LNCaP clone FGC (cell line): ENCODE measurements at regions not wholly inside any gene's neighbourhood (a gene's known extent, or its start where the extent isn't known, plus 50 kb on each side); places are given as distances from the start of the nearest gene placed in this dataset.
"Not testable (repeated sequence)": the region's sequence is repeated elsewhere in the genome, so short reads cannot be mapped to it uniquely, and the experiment has no call there.

ENCODE experiments used
- DNase-seq: peaks from one replicate; pipeline ENCODE4 v3.0.0-alpha.2; 2011; ENCODE audit warnings: low read depth
- H3K4me3 ChIP-seq: 2 replicates; pipeline ENCODE4 v1.5.1; 2011; ENCODE audit warnings: mild to moderate bottlenecking, low read depth, low read length, control low read depth
- CTCF ChIP-seq: IDR thresholded peaks from 2 replicates; pipeline ENCODE4 v1.5.1; 2012; ENCODE audit warnings: mild to moderate bottlenecking; ENCODE audit not compliant: control insufficient read depth, insufficient read depth; ENCODE audit errors: extremely low read depth

GRCh38 chr22:22733881-22734373, 89.5 kb downstream of the GGTLC2 start:
- H3K4me3 ChIP-seq = no peak overlapping the region
- no peak for TF ChIP-seq CTCF
- DNase-seq = no peak

- H3K4me3 ChIP-seq, DNase-seq: not testable (repeated sequence)
Measured at GRCh38 chr22:22734395-22735272, 90.2 kb downstream of the GGTLC2 start.

- not testable (repeated sequence) for DNase-seq, H3K4me3 ChIP-seq
Measured at GRCh38 chr22:22735276-22735675, 90.9 kb downstream of the GGTLC2 start.

GRCh38 chr22:22735695-22736611, 91.5 kb downstream of the GGTLC2 start:
- H3K4me3 ChIP-seq = no peak overlapping the region
- TF ChIP-seq CTCF = no peak
- DNase-seq = no peak

- TF ChIP-seq CTCF = no peak
- H3K4me3 ChIP-seq = no peak overlapping the region
- no peak for DNase-seq
Measured at GRCh38 chr22:22737590-22737989, 93.2 kb downstream of the GGTLC2 start.

- no peak overlapping the region for H3K4me3 ChIP-seq
- TF ChIP-seq CTCF = no peak
- no peak for DNase-seq
Measured at GRCh38 chr22:22738959-22739585, 94.7 kb downstream of the GGTLC2 start.

- H3K4me3 ChIP-seq = no peak overlapping the region
- TF ChIP-seq CTCF = no peak
- no peak for DNase-seq
Measured at GRCh38 chr22:22740560-22741276, 96.3 kb downstream of the GGTLC2 start.
